HCT116 (cell line): ENCODE measurements at regions not wholly inside any gene's neighbourhood (a gene's known extent, or its start where the extent isn't known, plus 50 kb on each side); places are given as distances from the start of the nearest gene placed in this dataset.

Experiments used
- ATAC-seq: fragments of 200-7000 bp; cut with Tn5 transposase; 2 replicates; pipeline ENCODE4 v1.9.1; 2020; ENCODE audit warnings: mild to moderate bottlenecking, moderate library complexity
- BruUV-seq: library from RNA; stranded (reverse); fragments of 400-500 nt; replicated peaks from 2 replicates; lab custom pipeline; 2021; lab: Mats Ljungman, UMichigan
- CTCF ChIA-PET: fragments of 300-600 bp; sonication (Branson Sonifier 250); formaldehyde crosslinking; loops from one replicate; lab custom pipeline; 2021; ENCODE audit warnings: antibody characterized with exemption; lab: Charles Lee
- POLR2A ChIA-PET: fragments of 300-600, 350-600 bp; sonication (Branson Sonifier 250); formaldehyde crosslinking; loops from one replicate; lab custom pipeline; 2021; ENCODE audit warnings: antibody characterized with exemption; lab: Charles Lee
- RAD21 ChIA-PET, 2 experiments: fragments of 300-600 bp; sonication (Branson Sonifier 250); formaldehyde crosslinking; loops; one replicate each; lab custom pipeline; 2023; ENCODE audit warnings: low total read pairs in 2 of 2; ENCODE audit not compliant: uncharacterized antibody in 2 of 2, unreplicated experiment in 2 of 2, low non-redundant PET in 1 of 2; lab: Charles Lee
- DNase-seq: peaks from one replicate; pipeline ENCODE4 v3.0.0-alpha.2; 2010; ENCODE audit warnings: low read depth, low spot score
- H2AFZ ChIP-seq: fragments of 200-600 bp; shearing (Covaris generic), sonication (generic); 2 replicates; pipeline ENCODE4 v1.6.1; 2017; ENCODE audit warnings: low read depth, mixed run types, mixed read lengths, antibody characterized with exemption, low read length; ENCODE audit not compliant: poor library complexity, severe bottlenecking
- H3K27ac ChIP-seq: 2 replicates; pipeline ENCODE4 v1.5.1; 2012; ENCODE audit warnings: low read depth, low read length
- H3K27me3 ChIP-seq: fragments of 200-600 bp; sonication (generic); 2 replicates; pipeline ENCODE4 v1.6.1; 2016; ENCODE audit warnings: mixed run types, low read length, mixed read lengths; ENCODE audit not compliant: insufficient read depth
- H3K36me3 ChIP-seq, 2 experiments: fragments of 200-500 bp in 1 of 2; fragments of 200-600 bp in 1 of 2; sonication (Bioruptor generic) in 1 of 2; sonication (generic) in 1 of 2; 2 replicates each; pipeline versions ENCODE4 v1.5.1 to v1.6.1; 2014 to 2016; ENCODE audit warnings: low read length in 2 of 2, inconsistent platforms in 1 of 2, mixed read lengths in 1 of 2, mixed run types in 1 of 2; ENCODE audit not compliant: insufficient read depth in 2 of 2, control insufficient read depth in 1 of 2
- H3K4me1 ChIP-seq, 2 experiments: fragments of 200-600 bp in 1 of 2; sonication (generic) in 1 of 2; 2 replicates each; pipeline versions ENCODE4 v1.5.1 to v1.6.1; 2012 to 2017; ENCODE audit warnings: low read length in 2 of 2, inconsistent platforms in 1 of 2, mild to moderate bottlenecking in 1 of 2, mixed read lengths in 1 of 2, mixed run types in 1 of 2, moderate library complexity in 1 of 2; ENCODE audit not compliant: insufficient read depth in 2 of 2, control insufficient read depth in 1 of 2
- H3K4me2 ChIP-seq: fragments of 200-600 bp; sonication (generic); 2 replicates; pipeline ENCODE4 v1.6.1; 2017; ENCODE audit warnings: mixed run types, low read length, mixed read lengths
- H3K4me3 ChIP-seq, 2 experiments: fragments of 200-600 bp in 1 of 2; sonication (generic) in 1 of 2; replicated peaks in 1 of 2; 2 replicates each; pipeline ENCODE4 v1.5.1; 2011 to 2016; ENCODE audit warnings: low read length in 2 of 2, control low read depth in 1 of 2, low read depth in 1 of 2, mild to moderate bottlenecking in 1 of 2, mixed read lengths in 1 of 2, mixed run types in 1 of 2
- H3K79me2 ChIP-seq: fragments of 200-600 bp; sonication (generic); 2 replicates; pipeline ENCODE4 v1.6.1; 2017; ENCODE audit warnings: mild to moderate bottlenecking, mixed run types, low read length, moderate library complexity, mixed read lengths; ENCODE audit not compliant: insufficient read depth
- H3K9ac ChIP-seq: fragments of 200-600 bp; sonication (generic); 2 replicates; pipeline ENCODE4 v1.6.1; 2016; ENCODE audit warnings: low read length, mixed read lengths
- H3K9me2 ChIP-seq: fragments of 200-600 bp; sonication (generic), shearing (Covaris generic); 2 replicates; pipeline ENCODE4 v1.6.1; 2017; ENCODE audit warnings: mixed run types, mild to moderate bottlenecking, moderate library complexity; ENCODE audit not compliant: insufficient read depth
- H3K9me3 ChIP-seq, 2 experiments: fragments of 200-500 bp in 1 of 2; fragments of 200-600 bp in 1 of 2; sonication (Bioruptor generic) in 1 of 2; sonication (generic) in 1 of 2; 2 replicates each; pipeline ENCODE4 v1.6.1; 2014 to 2017; ENCODE audit warnings: low read length in 2 of 2, mixed read lengths in 2 of 2, inconsistent platforms in 1 of 2, low read depth in 1 of 2, mild to moderate bottlenecking in 1 of 2, mixed run types in 1 of 2, moderate library complexity in 1 of 2; ENCODE audit not compliant: control insufficient read depth in 1 of 2, insufficient read depth in 1 of 2
- H4K20me1 ChIP-seq: fragments of 200-600 bp; sonication (generic), shearing (Covaris generic); 2 replicates; pipeline ENCODE4 v1.6.1; 2017; ENCODE audit warnings: mixed run types, mild to moderate bottlenecking, moderate library complexity; ENCODE audit not compliant: insufficient read depth
- CEBPB ChIP-seq: IDR thresholded peaks from 2 replicates; pipeline ENCODE4 v1.6.1; 2012; ENCODE audit warnings: low read depth
- FOSL1 ChIP-seq: IDR thresholded peaks from 2 replicates; pipeline ENCODE4 v1.6.1; 2012; ENCODE audit warnings: low read depth
- JUND ChIP-seq: IDR thresholded peaks from 2 replicates; pipeline ENCODE4 v1.6.1; 2012
- RAD21 ChIP-seq: IDR thresholded peaks from 2 replicates; pipeline ENCODE4 v1.6.1; 2012; ENCODE audit warnings: low read depth, mild to moderate bottlenecking
- SRF ChIP-seq: IDR thresholded peaks from 2 replicates; pipeline ENCODE4 v1.6.1; 2012; ENCODE audit warnings: low read depth
- TCF7L2 ChIP-seq: IDR thresholded peaks from 2 replicates; pipeline ENCODE4 v1.7.0; 2011; ENCODE audit warnings: borderline replicate concordance, inconsistent platforms; ENCODE audit not compliant: insufficient read depth, insufficient read length; ENCODE audit errors: extremely low read depth
- intact Hi-C: fragments of 100-400 bp; cut with micrococcal nuclease; formaldehyde crosslinking; loops from 2 replicates; pipeline ENCODE4 v1.10.0; 2022
- TF ChIP-seq, protein P1 (sequence below), 3 experiments: fragments of 200-600 bp in 1 of 3; sonication (generic) in 1 of 3; IDR thresholded peaks in 2 of 3; conservative IDR thresholded peaks in 1 of 3; 2 replicates each; pipeline ENCODE4 v1.5.1; 2012 to 2017; ENCODE audit warnings: low read depth in 2 of 3, low read length in 2 of 3, antibody characterized with exemption in 1 of 3, borderline replicate concordance in 1 of 3, control low read depth in 1 of 3, mild to moderate bottlenecking in 1 of 3, mixed read lengths in 1 of 3, mixed run types in 1 of 3, moderate library complexity in 1 of 3; ENCODE audit not compliant: insufficient read depth in 1 of 3

DNA sequence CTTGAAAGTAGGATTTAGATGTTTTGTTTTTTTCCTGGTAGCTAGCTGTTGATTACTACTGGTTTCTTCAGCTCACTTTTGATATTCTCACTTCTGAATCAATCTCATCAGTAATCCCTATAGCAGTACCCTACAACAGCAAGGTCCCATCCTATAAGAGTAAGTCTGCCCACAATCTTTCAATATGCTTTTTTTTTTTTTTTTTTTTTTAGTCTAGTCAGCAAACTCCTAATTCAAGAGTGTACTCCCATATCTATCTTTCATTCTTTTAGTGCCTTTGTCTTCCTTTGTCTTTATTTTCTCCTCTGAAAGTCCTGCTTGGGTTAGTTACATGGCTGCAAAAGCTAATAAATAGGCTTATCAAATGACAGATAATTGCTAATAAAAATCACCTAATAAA is 362.4 kb upstream of the RIOK2 start (continued):
- no peak for TF ChIP-seq RAD21

DNA sequence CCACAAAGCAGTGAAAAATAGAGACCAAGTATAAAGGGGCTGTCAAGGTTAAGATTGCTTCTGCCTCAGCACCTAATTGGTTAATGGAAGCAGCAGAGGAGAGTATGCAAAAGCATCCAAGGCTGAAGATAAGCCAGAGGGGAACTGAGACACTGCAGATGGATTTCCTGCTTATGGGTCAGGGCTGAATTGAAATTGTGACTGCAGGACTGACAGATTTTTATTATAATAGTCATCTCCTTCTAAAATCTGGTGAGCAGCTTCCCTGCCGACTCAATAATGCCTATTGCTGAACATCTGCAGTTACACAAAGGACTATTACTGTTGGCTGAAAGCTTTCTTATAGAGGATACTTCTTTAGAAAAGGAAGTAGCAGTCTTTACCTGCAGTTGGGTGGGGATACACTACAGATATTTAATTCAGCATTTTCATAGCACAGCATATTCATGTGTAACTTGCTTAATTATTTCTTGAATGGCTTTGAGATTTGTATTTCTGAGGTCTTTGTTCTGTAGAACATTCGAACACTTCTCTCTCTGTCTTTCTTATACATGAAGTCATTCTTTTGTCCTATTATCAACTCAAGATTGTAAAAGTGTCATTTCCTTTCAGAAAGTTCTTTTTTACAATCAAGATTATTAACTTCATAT is 363.0 kb upstream of the RIOK2 start:
- no peaks in the 10 kb centered on the region for H3K4me1 ChIP-seq
- H2AFZ ChIP-seq: no peak overlapping the region
- H3K27ac ChIP-seq: no peak overlapping the region
- no peak overlapping the region for H3K4me3 ChIP-seq
- RAD21 ChIA-PET: no interaction called here
- intact Hi-C loops: no loop called here
- CTCF ChIA-PET: interaction anchor here (1.2 kb wide), 1 partner anchor 12 kb away, joined by 10 read pairs; no protein-coding TSS in a partner anchor
- H3K9me3 ChIP-seq: no peaks in the 10 kb centered on the region
- no peaks in the 10 kb centered on the region for H3K27me3 ChIP-seq
- POLR2A ChIA-PET: no interaction called here
- ATAC-seq (no peak), DNase-seq (no peak)
- H3K79me2 ChIP-seq: no peaks in the 10 kb centered on the region
- H4K20me1 ChIP-seq: no peaks in the 10 kb centered on the region
- H3K9me2 ChIP-seq: no peaks in the 10 kb centered on the region
- H3K4me2 ChIP-seq: no peak overlapping the region
- H3K9ac ChIP-seq: no peak overlapping the region
- BruUV-seq: no TSS peak
- H3K36me3 ChIP-seq: no peaks in the 10 kb centered on the region
- TF ChIP-seq TCF7L2 (no peak), CEBPB (no peak), SRF (no peak)
- TF ChIP-seq, all 23 proteins: peak for 0

GRCh38 chr5:97547430-97547829 is 364.4 kb upstream of the RIOK2 start:
- Histone ChIP-seq H3K9ac (no peak overlapping the region), H4K20me1 (no peaks in the 10 kb centered on the region), H3K9me2 (no peaks in the 10 kb centered on the region), H2AFZ (no peak overlapping the region), H3K27ac (no peak overlapping the region), H3K36me3 (no peaks in the 10 kb centered on the region), H3K27me3 (no peaks in the 10 kb centered on the region), H3K79me2 (no peaks in the 10 kb centered on the region), H3K4me2 (no peak overlapping the region), H3K9me3 (no peaks in the 10 kb centered on the region), H3K4me3 (no peak overlapping the region), H3K4me1 (no peaks in the 10 kb centered on the region)
- TF ChIP-seq, protein P1, sequence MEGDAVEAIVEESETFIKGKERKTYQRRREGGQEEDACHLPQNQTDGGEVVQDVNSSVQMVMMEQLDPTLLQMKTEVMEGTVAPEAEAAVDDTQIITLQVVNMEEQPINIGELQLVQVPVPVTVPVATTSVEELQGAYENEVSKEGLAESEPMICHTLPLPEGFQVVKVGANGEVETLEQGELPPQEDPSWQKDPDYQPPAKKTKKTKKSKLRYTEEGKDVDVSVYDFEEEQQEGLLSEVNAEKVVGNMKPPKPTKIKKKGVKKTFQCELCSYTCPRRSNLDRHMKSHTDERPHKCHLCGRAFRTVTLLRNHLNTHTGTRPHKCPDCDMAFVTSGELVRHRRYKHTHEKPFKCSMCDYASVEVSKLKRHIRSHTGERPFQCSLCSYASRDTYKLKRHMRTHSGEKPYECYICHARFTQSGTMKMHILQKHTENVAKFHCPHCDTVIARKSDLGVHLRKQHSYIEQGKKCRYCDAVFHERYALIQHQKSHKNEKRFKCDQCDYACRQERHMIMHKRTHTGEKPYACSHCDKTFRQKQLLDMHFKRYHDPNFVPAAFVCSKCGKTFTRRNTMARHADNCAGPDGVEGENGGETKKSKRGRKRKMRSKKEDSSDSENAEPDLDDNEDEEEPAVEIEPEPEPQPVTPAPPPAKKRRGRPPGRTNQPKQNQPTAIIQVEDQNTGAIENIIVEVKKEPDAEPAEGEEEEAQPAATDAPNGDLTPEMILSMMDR (IDR thresholded peaks at IDR 0.05 in 2 of 3, conservative IDR thresholded peaks at IDR 0.05 in 1 of 3; ENCODE audit: borderline replicate concordance in 1 of 3, insufficient read depth in 1 of 3, low read depth in 2 of 3, low read length in 2 of 3): no peak
- no peak for TF ChIP-seq FOSL1
- TF ChIP-seq JUND: no peak
- no peak for TF ChIP-seq TCF7L2
- ChIA-PET POLR2A (no interaction called here), CTCF (no interaction called here), RAD21 (no interaction called here)
- BruUV-seq: no TSS peak
- ATAC-seq (no peak), DNase-seq (no peak)
- intact Hi-C loops: no loop called here
